SU-DHL-6 (cell line): ENCODE measurements at regions not wholly inside any gene's neighbourhood (a gene's known extent, or its start where the extent isn't known, plus 50 kb on each side); places are given as distances from the start of the nearest gene placed in this dataset.

ENCODE experiments used
- H2AFZ ChIP-seq: fragments of 200-600 bp; sonication (generic); 2 replicates; pipeline ENCODE4 v1.6.1; 2014; ENCODE audit warnings: low read depth, mild to moderate bottlenecking, moderate library complexity, mixed read lengths, antibody characterized with exemption, low read length; ENCODE audit not compliant: severe bottlenecking
- H3F3A ChIP-seq: fragments of 200-600 bp; shearing (Covaris generic); 2 replicates; pipeline ENCODE4 v1.6.0; 2016; ENCODE audit warnings: antibody characterized with exemption, mild to moderate bottlenecking; ENCODE audit not compliant: insufficient read depth
- H3K27ac ChIP-seq: fragments of 200-600 bp; sonication (generic); 2 replicates; pipeline ENCODE4 v1.5.1; 2016; ENCODE audit warnings: low read depth, mild to moderate bottlenecking, low read length, moderate library complexity, mixed read lengths
- H3K27me3 ChIP-seq: fragments of 200-600 bp; sonication (generic), shearing (Covaris generic); 2 replicates; pipeline ENCODE4 v1.6.0; 2014; ENCODE audit warnings: mild to moderate bottlenecking, low read length
- H3K36me3 ChIP-seq: fragments of 200-600 bp; sonication (generic); 2 replicates; pipeline ENCODE4 v1.6.1; 2014; ENCODE audit warnings: mild to moderate bottlenecking, low read length, mixed read lengths
- H3K4me2 ChIP-seq: fragments of 300-600, 200-600 bp; shearing (Covaris generic), sonication (generic); 2 replicates; pipeline ENCODE4 v1.6.0; 2014; ENCODE audit warnings: low read length, low read depth, mild to moderate bottlenecking; ENCODE audit not compliant: poor library complexity, severe bottlenecking
- H3K4me3 ChIP-seq: fragments of 200-600 bp; sonication (generic); 2 replicates; pipeline ENCODE4 v1.5.1; 2014; ENCODE audit warnings: antibody characterized with exemption, low read length, mild to moderate bottlenecking, mixed read lengths; ENCODE audit not compliant: insufficient read depth, poor library complexity, severe bottlenecking
- H3K79me2 ChIP-seq: fragments of 200-600 bp; sonication (generic); 2 replicates; pipeline ENCODE4 v1.6.1; 2014; ENCODE audit warnings: mild to moderate bottlenecking, low read length, moderate library complexity; ENCODE audit not compliant: insufficient read depth
- H3K9ac ChIP-seq: fragments of 200-600 bp; sonication (generic); 2 replicates; pipeline ENCODE4 v1.7.0; 2014; ENCODE audit warnings: mild to moderate bottlenecking, low read length
- H3K9me2 ChIP-seq: fragments of 200-600 bp; sonication (generic); replicated peaks from 2 replicates; pipeline ENCODE4 v1.6.1; 2014; ENCODE audit warnings: low read length; ENCODE audit not compliant: insufficient read depth
- H3K9me3 ChIP-seq: fragments of 200-600 bp; sonication (generic); 2 replicates; pipeline ENCODE4 v1.6.1; 2014; ENCODE audit warnings: low read length, mixed read lengths; ENCODE audit not compliant: insufficient read depth
- H4K20me1 ChIP-seq: fragments of 200-600 bp; sonication (generic); 2 replicates; pipeline ENCODE4 v1.6.1; 2014; ENCODE audit warnings: low read depth, mild to moderate bottlenecking, antibody characterized with exemption, low read length, moderate library complexity, mixed read lengths
- CTCF ChIP-seq: fragments of 200-600 bp; sonication (generic); IDR thresholded peaks from one replicate; pipeline ENCODE4 v1.5.1; 2017; ENCODE audit warnings: antibody characterized with exemption, mild to moderate bottlenecking, low read length, moderate library complexity; ENCODE audit not compliant: insufficient read depth, poor library complexity, severe bottlenecking
- EZH2phosphoT487 ChIP-seq: fragments of 200-600 bp; sonication (generic), shearing (Covaris generic); conservative IDR thresholded peaks from 2 replicates; pipeline ENCODE4 v1.6.1; 2018; ENCODE audit warnings: mild to moderate bottlenecking, antibody characterized with exemption, low read length, moderate library complexity, mixed read lengths

GRCh38 chr1:229990326-229990725, 76.7 kb upstream of the GALNT2 start:
- Histone ChIP-seq H3K79me2 (no peaks in the 10 kb centered on the region), H3F3A (no peaks in the 10 kb centered on the region), H3K27ac (no peak overlapping the region), H3K4me3 (no peak overlapping the region), H3K36me3 (no peaks in the 10 kb centered on the region), H3K9ac (no peak overlapping the region), H4K20me1 (no peaks in the 10 kb centered on the region), H3K4me2 (no peak overlapping the region), H2AFZ (no peak overlapping the region), H3K9me3 (no peaks in the 10 kb centered on the region), H3K27me3 (no peaks in the 10 kb centered on the region), H3K9me2 (no peaks in the 10 kb centered on the region)
- TF ChIP-seq EZH2phosphoT487 (no peak), CTCF (no peak)

- Histone ChIP-seq H3K4me3 (no peak overlapping the region), H3K9ac (no peak overlapping the region), H3K79me2 (no peaks in the 10 kb centered on the region), H3K9me3 (no peaks in the 10 kb centered on the region), H3K27ac (no peak overlapping the region), H3K4me2 (no peak overlapping the region), H3K9me2 (no peaks in the 10 kb centered on the region), H3K27me3 (no peaks in the 10 kb centered on the region), H2AFZ (no peak overlapping the region), H3F3A (no peaks in the 10 kb centered on the region), H4K20me1 (no peaks in the 10 kb centered on the region), H3K36me3 (no peaks in the 10 kb centered on the region)
- TF ChIP-seq CTCF (no peak), EZH2phosphoT487 (no peak)
Observed at GRCh38 chr1:229991104-229991513, 75.9 kb upstream of the GALNT2 start.

- H2AFZ ChIP-seq = no peak overlapping the region
- H3K36me3 ChIP-seq = no peaks in the 10 kb centered on the region
- no peak for TF ChIP-seq EZH2phosphoT487
- no peak for TF ChIP-seq CTCF
- H4K20me1 ChIP-seq = no peaks in the 10 kb centered on the region
- H3K27me3 ChIP-seq = no peaks in the 10 kb centered on the region
- no peaks in the 10 kb centered on the region for H3K9me2 ChIP-seq
- no peaks in the 10 kb centered on the region for H3K79me2 ChIP-seq
- H3K4me3 ChIP-seq = no peak overlapping the region
- no peaks in the 10 kb centered on the region for H3F3A ChIP-seq
- H3K9me3 ChIP-seq = no peaks in the 10 kb centered on the region
- H3K9ac ChIP-seq = no peak overlapping the region
- H3K27ac ChIP-seq = no peak overlapping the region
- no peak overlapping the region for H3K4me2 ChIP-seq
Observed at GRCh38 chr1:229991724-229992333, 75.2 kb upstream of the GALNT2 start.
